ENCODE measurements at regions not wholly inside any gene's neighbourhood (a gene's known extent, or its start where the extent isn't known, plus 50 kb on each side); places are given as distances from the start of the nearest gene placed in this dataset.

GRCh38 chr5:54862036-54862435, 123.4 kb downstream of the ESM1 start:
- TF ChIP-seq POLR2AphosphoS5 (IDR thresholded peaks at IDR 0.05; ENCODE audit: low read depth, low read length): no peak
- no peak for TF ChIP-seq TCF12 (IDR thresholded peaks at IDR 0.05)
- TF ChIP-seq CHD2 (IDR thresholded peaks at IDR 0.05; ENCODE audit: low read length, partially characterized antibody): no peak

All from SK-N-SH (cell line).